Esophagus muscularis mucosa (tissue), 3 donors: ENCODE measurements at regions not wholly inside any gene's neighbourhood (a gene's known extent, or its start where the extent isn't known, plus 50 kb on each side); places are given as distances from the start of the nearest gene placed in this dataset.

Experiments used
- POLR2AphosphoS5 ChIP-seq, 2 donors: sonication (generic); formaldehyde crosslinking; IDR thresholded peaks; one replicate each; pipeline ENCODE4 v1.6.1; 2017; ENCODE audit warnings: antibody characterized with exemption in 2 of 2
- TF ChIP-seq, protein P1 (sequence below), 3 experiments: fragments of 200-600 bp in 2 of 3; fragments of 450-650 bp in 1 of 3; sonication (generic) in 2 of 3; IDR thresholded peaks; one replicate each; pipeline ENCODE4 v1.5.1; 2017 to 2019; ENCODE audit warnings: antibody characterized with exemption in 3 of 3, mild to moderate bottlenecking in 2 of 3, moderate library complexity in 1 of 3

DNA sequence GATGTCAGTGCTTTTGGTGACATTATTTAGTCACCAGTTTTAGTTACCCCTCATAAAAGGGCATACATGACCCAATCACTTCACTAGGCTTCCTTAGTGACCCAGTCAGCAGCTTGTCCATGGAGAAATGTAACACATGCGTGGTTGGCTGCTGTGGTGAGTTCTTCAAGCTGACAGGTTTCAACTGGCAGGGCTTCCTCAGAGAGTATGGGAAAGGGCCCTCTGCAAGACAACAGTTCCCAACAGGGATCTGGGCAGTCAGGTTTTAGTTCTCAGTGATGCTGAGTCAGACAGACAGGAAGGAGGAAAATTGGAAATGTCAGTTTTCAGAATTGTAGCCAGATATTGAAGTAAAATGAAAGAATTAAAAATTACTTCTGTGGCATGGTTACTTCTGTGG is 282.5 kb downstream of the TBL1XR1 start:
- TF ChIP-seq, protein P1, sequence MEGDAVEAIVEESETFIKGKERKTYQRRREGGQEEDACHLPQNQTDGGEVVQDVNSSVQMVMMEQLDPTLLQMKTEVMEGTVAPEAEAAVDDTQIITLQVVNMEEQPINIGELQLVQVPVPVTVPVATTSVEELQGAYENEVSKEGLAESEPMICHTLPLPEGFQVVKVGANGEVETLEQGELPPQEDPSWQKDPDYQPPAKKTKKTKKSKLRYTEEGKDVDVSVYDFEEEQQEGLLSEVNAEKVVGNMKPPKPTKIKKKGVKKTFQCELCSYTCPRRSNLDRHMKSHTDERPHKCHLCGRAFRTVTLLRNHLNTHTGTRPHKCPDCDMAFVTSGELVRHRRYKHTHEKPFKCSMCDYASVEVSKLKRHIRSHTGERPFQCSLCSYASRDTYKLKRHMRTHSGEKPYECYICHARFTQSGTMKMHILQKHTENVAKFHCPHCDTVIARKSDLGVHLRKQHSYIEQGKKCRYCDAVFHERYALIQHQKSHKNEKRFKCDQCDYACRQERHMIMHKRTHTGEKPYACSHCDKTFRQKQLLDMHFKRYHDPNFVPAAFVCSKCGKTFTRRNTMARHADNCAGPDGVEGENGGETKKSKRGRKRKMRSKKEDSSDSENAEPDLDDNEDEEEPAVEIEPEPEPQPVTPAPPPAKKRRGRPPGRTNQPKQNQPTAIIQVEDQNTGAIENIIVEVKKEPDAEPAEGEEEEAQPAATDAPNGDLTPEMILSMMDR (IDR thresholded peaks at IDR 0.05) = no peak
- no peak for TF ChIP-seq POLR2AphosphoS5 (IDR thresholded peaks at IDR 0.05)
